Type B pancreatic cell (in vitro differentiated cells): ENCODE measurements at regions not wholly inside any gene's neighbourhood (a gene's known extent, or its start where the extent isn't known, plus 50 kb on each side); places are given as distances from the start of the nearest gene placed in this dataset.

Source experiments
- DNase-seq: peaks from one replicate; pipeline ENCODE4 v3.0.0; 2021; ENCODE audit warnings: mixed read lengths; ENCODE audit not compliant: unreplicated experiment; ENCODE audit errors: extremely low spot score
- H3K27ac Mint-ChIP-seq: 2 replicates; pipeline ENCODE4 v1.8.0; 2021; ENCODE audit warnings: mild to moderate bottlenecking, mixed read lengths
- H3K27me3 Mint-ChIP-seq: 2 replicates; pipeline ENCODE4 v1.8.0; 2021; ENCODE audit warnings: mixed read lengths
- H3K36me3 Mint-ChIP-seq: 2 replicates; pipeline ENCODE4 v1.8.0; 2021; ENCODE audit warnings: mixed read lengths
- H3K4me1 Mint-ChIP-seq: one replicate; pipeline ENCODE4 v1.8.0; 2021; ENCODE audit warnings: mixed read lengths; ENCODE audit not compliant: unreplicated experiment
- H3K4me3 Mint-ChIP-seq: 2 replicates; pipeline ENCODE4 v1.8.0; 2021; ENCODE audit warnings: mild to moderate bottlenecking, mixed read lengths
- H3K9me3 Mint-ChIP-seq: 2 replicates; pipeline ENCODE4 v1.8.0; 2021; ENCODE audit warnings: mixed read lengths
- TF ChIP-seq, protein P1 (sequence below): fragments of 200-600 bp; sonication (generic); conservative IDR thresholded peaks from 2 replicates; pipeline ENCODE4 v1.5.0; 2021; ENCODE audit warnings: antibody characterized with exemption, mild to moderate bottlenecking

DNA sequence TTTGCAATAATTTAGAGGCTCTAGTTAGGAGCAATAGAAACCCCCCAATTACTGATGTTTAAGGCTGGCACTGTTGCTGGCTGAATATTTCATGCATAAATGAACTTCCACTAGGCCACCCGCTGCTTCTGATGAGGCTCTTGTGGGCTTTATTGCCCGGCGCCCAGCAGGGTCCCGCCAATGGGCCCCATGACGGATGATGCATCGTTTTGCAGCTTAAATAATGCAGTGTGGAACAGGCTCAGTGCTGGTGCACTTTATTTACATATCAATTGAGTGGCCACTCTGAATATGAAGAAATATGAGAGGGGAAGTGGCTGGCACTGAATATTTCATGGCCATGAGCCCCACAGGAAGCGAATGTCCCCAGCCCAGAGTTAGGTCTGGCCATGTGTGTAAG is 155.3 kb upstream of the MAFB start:
- Mint-ChIP-seq H3K27me3 (peaks cover 17% of the 10 kb centered on the region), H3K9me3 (peaks cover 5% of the 10 kb centered on the region), H3K4me3 (no peak overlapping the region), H3K27ac (no peak overlapping the region), H3K36me3 (no peaks in the 10 kb centered on the region), H3K4me1 (peaks cover 30% of the 10 kb centered on the region)
- TF ChIP-seq, protein P1, sequence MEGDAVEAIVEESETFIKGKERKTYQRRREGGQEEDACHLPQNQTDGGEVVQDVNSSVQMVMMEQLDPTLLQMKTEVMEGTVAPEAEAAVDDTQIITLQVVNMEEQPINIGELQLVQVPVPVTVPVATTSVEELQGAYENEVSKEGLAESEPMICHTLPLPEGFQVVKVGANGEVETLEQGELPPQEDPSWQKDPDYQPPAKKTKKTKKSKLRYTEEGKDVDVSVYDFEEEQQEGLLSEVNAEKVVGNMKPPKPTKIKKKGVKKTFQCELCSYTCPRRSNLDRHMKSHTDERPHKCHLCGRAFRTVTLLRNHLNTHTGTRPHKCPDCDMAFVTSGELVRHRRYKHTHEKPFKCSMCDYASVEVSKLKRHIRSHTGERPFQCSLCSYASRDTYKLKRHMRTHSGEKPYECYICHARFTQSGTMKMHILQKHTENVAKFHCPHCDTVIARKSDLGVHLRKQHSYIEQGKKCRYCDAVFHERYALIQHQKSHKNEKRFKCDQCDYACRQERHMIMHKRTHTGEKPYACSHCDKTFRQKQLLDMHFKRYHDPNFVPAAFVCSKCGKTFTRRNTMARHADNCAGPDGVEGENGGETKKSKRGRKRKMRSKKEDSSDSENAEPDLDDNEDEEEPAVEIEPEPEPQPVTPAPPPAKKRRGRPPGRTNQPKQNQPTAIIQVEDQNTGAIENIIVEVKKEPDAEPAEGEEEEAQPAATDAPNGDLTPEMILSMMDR = no peak
- no peak for DNase-seq

DNA sequence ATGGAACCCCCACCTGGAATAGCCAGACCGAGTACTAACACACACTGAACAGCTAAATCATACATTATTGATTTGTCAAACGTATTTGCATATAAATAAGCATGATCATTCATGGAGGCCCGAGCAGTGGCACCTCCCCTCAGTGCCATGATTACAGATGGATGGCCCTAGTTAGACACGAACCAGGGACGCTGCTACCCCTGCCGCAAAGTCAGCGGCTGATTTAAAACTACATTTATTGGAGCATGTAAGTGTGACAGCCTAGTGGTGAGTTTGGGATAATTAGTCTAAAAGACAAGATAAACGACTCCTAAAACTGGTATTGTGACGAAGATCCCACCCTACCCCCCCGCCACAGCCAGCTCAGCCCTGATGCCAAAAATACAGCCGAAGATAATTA is 159.1 kb upstream of the MAFB start:
- H3K9me3 Mint-ChIP-seq = no peaks in the 10 kb centered on the region
- H3K27me3 Mint-ChIP-seq = peaks cover 3% of the 10 kb centered on the region
- no peak overlapping the region for H3K27ac Mint-ChIP-seq
- H3K36me3 Mint-ChIP-seq = no peaks in the 10 kb centered on the region
- no peak for DNase-seq
- TF ChIP-seq, protein P1 = peak; percentile 30
- H3K4me3 Mint-ChIP-seq = no peak overlapping the region
- H3K4me1 Mint-ChIP-seq = peaks cover 41% of the 10 kb centered on the region

DNA sequence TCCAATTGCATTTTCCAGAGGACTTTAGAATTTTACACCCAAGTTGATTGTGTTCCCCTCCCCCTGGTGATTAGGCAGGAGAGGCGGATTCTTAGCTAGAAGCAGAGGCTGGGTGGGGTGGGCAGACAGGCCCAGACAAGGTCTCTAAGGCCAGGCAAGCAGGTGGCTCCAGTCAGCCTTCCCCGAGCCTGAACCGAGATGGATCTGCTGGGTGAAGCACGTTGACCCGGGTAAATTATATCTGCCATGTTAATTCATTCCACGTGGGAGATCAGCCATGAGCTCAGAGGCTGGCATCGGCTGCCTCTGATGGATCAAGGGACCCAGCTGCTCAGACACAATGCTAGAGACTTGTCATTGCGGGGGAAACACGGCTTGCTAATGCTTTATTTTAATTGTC is 159.5 kb upstream of the MAFB start:
- Mint-ChIP-seq H3K36me3 (no peaks in the 10 kb centered on the region), H3K27ac (no peak overlapping the region), H3K4me3 (no peak overlapping the region), H3K27me3 (peaks cover 3% of the 10 kb centered on the region), H3K4me1 (peaks cover 40% of the 10 kb centered on the region), H3K9me3 (no peaks in the 10 kb centered on the region)
- no peak for DNase-seq
- TF ChIP-seq, protein P1 = no peak

DNA sequence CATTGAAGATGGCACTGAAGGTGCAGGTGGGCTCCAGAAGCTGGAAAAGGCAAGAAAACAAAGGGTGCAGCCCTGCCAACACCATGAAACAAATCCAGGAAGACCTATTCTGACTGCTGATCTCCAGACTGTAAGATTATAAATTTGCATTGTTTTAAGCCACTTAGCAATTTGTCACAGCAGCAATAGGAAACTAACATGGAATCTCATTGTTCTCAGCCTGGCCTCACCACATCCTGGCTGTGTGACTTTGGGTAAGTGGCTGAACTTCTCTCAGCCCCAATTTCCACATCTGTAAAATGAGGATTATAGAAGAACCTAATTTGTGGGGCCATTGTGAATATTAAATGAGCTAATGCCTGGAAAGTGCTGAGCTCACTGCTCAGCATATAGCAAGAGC is 160.4 kb upstream of the MAFB start:
- no peaks in the 10 kb centered on the region for H3K9me3 Mint-ChIP-seq
- H3K36me3 Mint-ChIP-seq = no peaks in the 10 kb centered on the region
- no peak overlapping the region for H3K27ac Mint-ChIP-seq
- peaks cover 9% of the 10 kb centered on the region for H3K27me3 Mint-ChIP-seq
- TF ChIP-seq, protein P1 = no peak
- H3K4me3 Mint-ChIP-seq = no peak overlapping the region
- peaks cover 31% of the 10 kb centered on the region for H3K4me1 Mint-ChIP-seq
- DNase-seq = no peak

DNA sequence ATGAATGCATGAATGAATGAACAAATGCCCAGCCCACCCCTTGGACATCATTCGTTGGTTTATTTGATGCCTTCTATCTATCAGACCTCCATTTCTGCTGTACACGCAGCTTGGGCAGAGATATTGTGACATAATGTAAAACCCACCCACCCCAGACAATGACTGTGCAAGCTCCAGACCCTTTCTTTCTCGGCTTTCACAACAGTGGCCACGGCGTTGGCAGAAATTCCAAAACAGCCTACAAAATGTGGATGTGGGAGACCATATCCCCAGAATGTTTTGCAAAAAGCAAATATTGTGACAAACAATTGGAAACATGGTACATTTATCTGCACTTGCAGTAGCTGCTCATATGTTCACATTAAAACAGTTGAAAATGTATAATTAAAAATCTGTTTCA is 162.0 kb upstream of the MAFB start:
- H3K27me3 Mint-ChIP-seq = peaks cover 17% of the 10 kb centered on the region
- H3K27ac Mint-ChIP-seq = no peak overlapping the region

More for the DNA sequence above, 162.0 kb upstream of the MAFB start:
- TF ChIP-seq, protein P1 = no peak
- no peaks in the 10 kb centered on the region for H3K36me3 Mint-ChIP-seq
- H3K4me1 Mint-ChIP-seq = peaks cover 29% of the 10 kb centered on the region
- no peak overlapping the region for H3K4me3 Mint-ChIP-seq
- no peaks in the 10 kb centered on the region for H3K9me3 Mint-ChIP-seq
- no peak for DNase-seq
